ENCODE measurements at regions not wholly inside any gene's neighbourhood (a gene's known extent, or its start where the extent isn't known, plus 50 kb on each side); places are given as distances from the start of the nearest gene placed in this dataset.
"Not testable (repeated sequence)": the region's sequence is repeated elsewhere in the genome, so short reads cannot be mapped to it uniquely, and the experiment has no call there.

GRCh38 chr3:27630885-27631284 is 91.2 kb downstream of the EOMES start:
- DNase-seq (ENCODE audit: low read depth), result no peak

- DNase-seq (ENCODE audit: low read depth), result no peak
Observed at GRCh38 chr3:27629366-27629765, 92.8 kb downstream of the EOMES start.

GRCh38 chr3:27628026-27628750 is 93.9 kb downstream of the EOMES start:
- no peak for DNase-seq (ENCODE audit: low read depth)

- DNase-seq (ENCODE audit: low read depth), result no peak
Observed at GRCh38 chr3:27626596-27627118, 95.5 kb downstream of the EOMES start.

- DNase-seq (ENCODE audit: low read depth), result no peak
Observed at GRCh38 chr3:27625864-27626263, 96.3 kb downstream of the EOMES start.

- DNase-seq (ENCODE audit: low read depth), result no peak
Observed at GRCh38 chr3:27623085-27623753, 98.9 kb downstream of the EOMES start.

GRCh38 chr3:27617552-27617951 is 104.6 kb downstream of the EOMES start:
- DNase-seq (ENCODE audit: low read depth), result no peak

GRCh38 chr3:27616031-27616430 is 106.1 kb downstream of the EOMES start:
- DNase-seq (ENCODE audit: low read depth), result no peak

GRCh38 chr3:27615555-27615954 is 106.6 kb downstream of the EOMES start:
- DNase-seq (ENCODE audit: low read depth), result no peak

- no peak for DNase-seq (ENCODE audit: low read depth)
Observed at GRCh38 chr3:27614592-27614991, 107.5 kb downstream of the EOMES start.

GRCh38 chr3:27613846-27614500 is 108.2 kb downstream of the EOMES start:
- no peak for DNase-seq (ENCODE audit: low read depth)

- no peak for DNase-seq (ENCODE audit: low read depth)
Observed at GRCh38 chr3:27610800-27611525, 111.2 kb downstream of the EOMES start.

GRCh38 chr3:27607370-27607769 is 114.8 kb downstream of the EOMES start:
- no peak for DNase-seq (ENCODE audit: low read depth)

- no peak for DNase-seq (ENCODE audit: low read depth)
Observed at GRCh38 chr3:27606537-27606936, 115.6 kb downstream of the EOMES start.

GRCh38 chr3:27601311-27601710 is 117.1 kb upstream of the SLC4A7 start:
- not testable (repeated sequence) for DNase-seq (ENCODE audit: low read depth)

- DNase-seq (ENCODE audit: low read depth), result not testable (repeated sequence)
Observed at GRCh38 chr3:27599741-27600140, 115.6 kb upstream of the SLC4A7 start.

GRCh38 chr3:27596921-27597320 is 112.7 kb upstream of the SLC4A7 start:
- no peak for DNase-seq (ENCODE audit: low read depth)

- no peak for DNase-seq (ENCODE audit: low read depth)
Observed at GRCh38 chr3:27596334-27596841, 112.2 kb upstream of the SLC4A7 start.

GRCh38 chr3:27594096-27594690 is 110.0 kb upstream of the SLC4A7 start:
- DNase-seq (ENCODE audit: low read depth), result no peak

GRCh38 chr3:27593173-27593572 is 109.0 kb upstream of the SLC4A7 start:
- no peak for DNase-seq (ENCODE audit: low read depth)

- DNase-seq (ENCODE audit: low read depth), result no peak
Observed at GRCh38 chr3:27591312-27592210, 107.4 kb upstream of the SLC4A7 start.

Data from stimulated activated CD8-positive, alpha-beta memory T cell treated with anti-CD3 and anti-CD28 coated beads, Interleukin-12 subunit alpha, Interleukin-12 subunit beta, amount 100 ng/mL, for 1 hour (primary cell).